ENCODE measurements at regions not wholly inside any gene's neighbourhood (a gene's known extent, or its start where the extent isn't known, plus 50 kb on each side); places are given as distances from the start of the nearest gene placed in this dataset.
"Not testable (repeated sequence)": the region's sequence is repeated elsewhere in the genome, so short reads cannot be mapped to it uniquely, and the experiment has no call there.

GRCh38 chr15:30760633-30761032, 134.7 kb downstream of the ARHGAP11B start:
- not testable (repeated sequence) for DNase-seq (ENCODE audit: low read depth)

GRCh38 chr15:30761365-30761764, 135.4 kb downstream of the ARHGAP11B start:
- DNase-seq (ENCODE audit: low read depth) = not testable (repeated sequence)

- DNase-seq (ENCODE audit: low read depth) = not testable (repeated sequence)
These were observed 134.2 kb upstream of the FAN1 start for GRCh38 chr15:30769390-30770124.

DNA sequence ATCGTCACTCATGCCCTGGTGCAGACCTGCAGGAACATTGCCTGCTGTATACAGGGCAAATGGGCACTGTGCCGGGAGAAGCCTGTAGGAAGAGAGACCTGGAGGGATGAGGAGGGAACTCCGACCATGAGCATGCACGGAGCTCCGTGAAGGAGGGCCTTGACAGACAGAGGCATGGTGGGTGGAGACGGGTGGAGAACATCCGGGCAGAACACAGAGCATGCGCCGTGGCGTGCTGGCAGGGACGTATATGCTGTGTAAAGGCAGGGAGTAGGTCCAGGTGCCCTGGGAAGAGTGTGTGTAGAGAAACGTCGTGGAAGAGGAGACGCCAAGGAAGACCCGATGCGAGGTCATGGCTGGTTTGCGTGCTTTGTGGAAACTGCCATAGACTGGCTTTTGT, 133.0 kb upstream of the FAN1 start:
- no peak for DNase-seq (ENCODE audit: low read depth)

DNA sequence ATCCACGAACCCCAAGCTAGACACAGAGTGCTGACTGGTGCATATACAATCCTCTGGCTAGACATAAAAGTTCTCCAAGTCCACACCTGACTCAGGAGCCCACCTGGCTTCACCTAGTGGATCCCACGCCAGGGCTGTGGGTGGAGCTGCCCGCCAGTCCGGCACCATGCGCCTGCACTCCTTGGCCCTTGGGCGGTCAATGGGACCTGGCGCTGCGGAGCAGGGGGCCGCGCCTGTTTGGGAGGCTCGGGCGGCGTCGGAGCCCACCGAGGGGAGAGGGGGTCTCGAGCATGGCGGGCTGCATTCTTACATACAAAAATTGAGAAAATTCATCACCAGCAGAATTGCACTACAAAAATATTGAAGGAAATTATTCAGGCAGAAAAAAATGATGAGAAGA, 120.7 kb upstream of the FAN1 start:
- DNase-seq (ENCODE audit: low read depth) = no peak

DNA sequence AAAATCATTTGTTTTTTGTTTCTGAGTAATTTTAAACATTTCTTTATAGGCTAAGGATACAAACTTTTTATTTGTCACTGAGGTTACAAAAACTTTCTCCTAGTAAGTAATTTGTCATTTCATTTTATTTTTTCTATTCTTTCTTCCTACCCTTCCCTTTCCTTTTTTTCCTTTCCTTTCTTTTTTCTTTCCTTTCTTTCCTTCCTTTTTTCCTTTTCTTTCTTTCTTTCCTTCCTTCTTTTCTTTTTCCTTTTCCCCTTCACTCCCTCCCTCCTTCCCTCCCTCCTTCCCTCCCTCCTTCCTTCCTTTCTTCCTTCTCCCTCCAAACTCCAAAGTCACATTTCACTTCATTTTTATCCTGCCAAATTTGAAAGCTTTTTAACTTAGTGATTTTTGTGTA, 115.1 kb upstream of the FAN1 start:
- no peak for DNase-seq (ENCODE audit: low read depth)

DNA sequence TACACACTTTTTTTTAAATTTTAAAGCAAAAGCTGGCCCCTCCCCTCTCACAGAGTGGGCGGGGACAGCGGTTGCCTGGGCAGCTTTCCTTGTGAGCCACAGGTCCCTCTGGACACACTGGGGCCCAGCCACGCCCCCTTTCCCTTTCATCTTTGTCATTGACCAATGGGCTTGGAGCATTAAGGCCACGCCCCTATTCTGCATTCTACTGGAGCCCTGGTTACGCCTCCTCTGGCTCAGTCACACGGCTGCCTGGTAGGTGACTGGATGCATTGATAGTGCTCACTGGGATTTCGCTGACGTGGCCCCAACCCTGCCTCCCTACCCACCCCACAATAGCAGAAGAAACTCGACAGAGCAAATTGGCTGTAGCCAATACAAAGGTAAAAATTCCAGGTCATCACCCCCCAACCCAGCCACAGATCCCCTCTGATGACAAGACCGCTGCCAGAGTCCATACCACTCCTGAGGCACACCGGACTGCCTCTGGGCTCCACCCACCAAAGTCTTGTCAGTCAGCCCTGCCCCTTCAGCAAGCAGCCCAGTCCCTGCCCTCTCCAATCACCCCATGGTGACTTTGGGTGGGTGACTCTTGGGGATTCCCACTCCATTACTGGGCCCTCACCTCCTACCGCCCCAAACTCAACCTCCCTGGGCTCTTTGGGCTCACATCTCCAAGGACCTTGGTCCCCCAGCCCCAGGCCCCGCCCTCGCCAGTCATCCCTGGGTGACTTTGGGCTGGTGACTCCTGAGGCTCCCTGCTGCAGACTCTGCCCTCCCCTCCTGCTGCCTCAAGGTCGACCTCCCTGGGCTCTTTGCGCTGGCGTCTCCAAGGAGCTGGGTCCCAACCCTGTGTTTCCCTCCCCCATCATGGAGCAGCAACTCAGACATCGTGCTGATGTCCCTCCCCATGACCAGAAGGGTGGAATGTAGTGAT, 112.2 kb upstream of the FAN1 start:
- no peak for DNase-seq (ENCODE audit: low read depth)

GRCh38 chr15:30792843-30793242, 110.9 kb upstream of the FAN1 start:
- not testable (repeated sequence) for DNase-seq (ENCODE audit: low read depth)

DNA sequence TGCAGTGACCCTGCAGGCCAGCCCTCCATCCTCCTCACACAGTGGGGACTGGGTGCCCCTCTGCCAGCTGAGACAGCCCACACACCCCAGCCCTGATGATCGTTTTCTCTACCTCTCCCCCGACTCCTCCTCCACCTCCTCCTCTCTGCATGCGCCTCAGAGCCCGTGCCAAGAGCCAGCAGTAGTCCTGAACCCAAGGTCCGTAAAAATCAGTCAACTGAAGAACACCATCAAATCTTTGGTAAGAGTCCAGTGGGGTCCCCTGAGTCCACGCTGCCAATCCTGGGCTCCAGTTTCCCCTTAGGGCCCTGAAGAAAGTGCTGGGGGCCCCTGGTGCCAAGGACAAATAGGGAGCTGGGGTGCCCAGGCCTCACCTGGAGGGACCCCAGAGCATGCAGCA, 109.3 kb upstream of the FAN1 start:
- DNase-seq (ENCODE audit: low read depth) = no peak

GRCh38 chr15:30799565-30799964, 104.2 kb upstream of the FAN1 start:
- DNase-seq (ENCODE audit: low read depth) = not testable (repeated sequence)

- DNase-seq (ENCODE audit: low read depth) = not testable (repeated sequence)
These were observed 102.4 kb upstream of the FAN1 start for GRCh38 chr15:30801140-30801895.

GRCh38 chr15:30802001-30802400, 101.7 kb upstream of the FAN1 start:
- not testable (repeated sequence) for DNase-seq (ENCODE audit: low read depth)

- DNase-seq (ENCODE audit: low read depth) = not testable (repeated sequence)
These were observed 100.0 kb upstream of the FAN1 start for GRCh38 chr15:30803703-30804102.

- no peak for DNase-seq (ENCODE audit: low read depth)
These were observed 87.3 kb upstream of the FAN1 start for GRCh38 chr15:30816430-30816829.

DNA sequence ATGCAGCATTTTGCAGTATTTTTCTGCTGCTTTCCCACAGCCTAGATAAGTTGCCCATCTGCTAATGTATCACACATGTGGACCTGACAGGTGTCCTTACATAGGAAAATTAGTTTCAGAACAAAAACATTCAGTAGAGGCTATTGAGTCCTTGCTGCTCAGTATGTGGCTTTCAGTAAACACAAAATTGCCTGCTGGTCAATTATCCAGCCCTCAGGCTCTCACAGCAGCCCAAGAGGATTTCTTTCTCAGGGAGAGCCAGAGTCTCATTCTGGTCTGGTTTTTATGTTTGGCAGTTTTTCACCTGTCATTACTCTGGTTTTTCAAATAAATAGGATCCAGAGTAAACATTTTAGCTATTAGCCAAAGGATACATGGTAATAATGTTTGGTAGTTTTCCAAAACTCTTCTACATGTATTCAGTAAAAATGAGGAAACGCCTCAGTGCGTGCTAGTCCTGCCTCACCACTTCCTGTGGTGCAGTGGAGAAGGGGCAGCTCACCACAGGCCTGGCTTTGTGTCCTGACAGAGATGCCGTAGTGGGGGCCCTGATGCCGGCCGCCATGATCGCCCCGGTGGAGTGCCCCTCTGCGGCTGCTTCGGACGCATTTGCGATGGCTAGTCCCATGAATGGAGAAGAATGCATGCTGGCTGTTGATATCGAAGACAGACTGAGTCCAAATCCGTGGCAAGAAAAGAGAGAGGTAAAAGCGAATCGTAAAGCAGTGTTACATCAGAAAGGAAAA, 80.5 kb upstream of the FAN1 start:
- peak; percentile 25 for DNase-seq (ENCODE audit: low read depth)

DNA sequence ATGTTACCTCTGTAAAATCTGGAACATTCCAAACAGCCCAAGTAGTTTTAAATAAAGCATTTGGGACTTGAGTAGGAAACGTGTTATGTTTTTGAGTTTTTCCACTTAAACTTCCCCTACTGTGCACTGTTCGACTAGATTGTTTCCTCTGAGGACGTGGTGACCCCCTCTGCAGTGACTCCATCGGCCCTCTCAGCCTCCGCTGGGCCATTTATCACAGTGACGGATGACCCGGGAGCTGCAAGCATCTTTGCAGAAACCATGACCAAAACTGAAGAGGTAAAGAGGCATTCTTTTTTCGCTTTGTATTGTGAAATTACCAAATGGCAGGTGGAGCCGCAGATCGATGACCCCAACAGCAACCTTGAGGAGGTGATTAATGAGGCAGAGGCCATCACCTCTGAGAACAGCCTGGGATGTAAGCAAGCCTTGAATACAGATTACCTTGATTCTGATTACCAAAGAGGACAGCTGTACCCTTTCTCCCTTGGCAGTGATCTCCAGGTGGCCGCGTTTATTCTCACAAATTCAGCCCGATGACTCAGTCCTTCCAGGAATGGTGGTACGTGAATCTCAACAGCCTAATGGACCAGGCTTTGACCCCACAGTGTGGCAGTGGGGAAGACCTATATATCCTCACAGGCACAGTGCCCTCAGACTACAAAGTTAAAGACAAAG, 79.1 kb upstream of the FAN1 start:
- DNase-seq (ENCODE audit: low read depth) = no peak

GRCh38 chr15:30827625-30828303, 76.0 kb upstream of the FAN1 start:
- no peak for DNase-seq (ENCODE audit: low read depth)

DNA sequence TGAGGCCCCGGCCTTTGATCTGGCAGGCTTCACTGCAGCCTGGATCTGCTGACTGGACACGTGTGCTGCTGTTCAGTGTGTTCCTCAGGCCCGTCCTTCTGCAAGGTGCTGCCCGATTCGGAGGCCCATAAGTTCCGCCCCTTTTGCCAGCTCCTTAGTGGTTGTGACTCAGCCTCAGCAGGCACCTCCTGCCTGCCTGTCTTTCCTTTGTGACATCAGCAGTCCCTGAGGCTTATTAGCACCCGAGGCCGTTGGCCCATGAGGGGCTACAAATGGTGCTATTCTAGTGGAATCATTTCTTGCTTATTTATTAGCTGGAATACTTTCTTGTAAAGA, 75.4 kb upstream of the FAN1 start:
- DNase-seq (ENCODE audit: low read depth) = not testable (repeated sequence)

- DNase-seq (ENCODE audit: low read depth) = no peak
These were observed 72.8 kb upstream of the FAN1 start for GRCh38 chr15:30830961-30831360.

- not testable (repeated sequence) for DNase-seq (ENCODE audit: low read depth)
These were observed 70.3 kb upstream of the FAN1 start for GRCh38 chr15:30833379-30833778.

DNA sequence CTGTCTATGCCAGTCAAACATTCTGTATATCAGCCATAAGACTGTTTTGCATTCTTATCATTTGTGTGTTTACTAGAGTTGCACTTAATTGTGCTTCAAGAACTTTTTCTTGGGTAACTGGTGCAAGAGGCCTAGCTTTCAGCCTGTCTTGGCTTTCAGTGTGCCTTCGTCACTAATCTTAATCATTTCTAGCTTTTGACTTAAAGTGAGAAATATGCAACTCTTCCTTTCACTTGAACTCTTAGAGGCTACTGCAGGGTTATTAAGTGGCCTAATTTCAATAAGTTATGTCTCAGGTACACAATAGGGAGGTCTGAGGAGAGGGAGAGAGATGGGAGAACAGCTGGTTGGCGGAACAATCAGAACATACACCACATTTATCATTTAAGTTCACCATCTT, 62.1 kb upstream of the FAN1 start:
- not testable (repeated sequence) for DNase-seq (ENCODE audit: low read depth)

Measured in activated T-cell treated with anti-CD3 and anti-CD28 coated beads for 24 hours (primary cell).